Osteoblast (primary cell): ENCODE measurements at regions not wholly inside any gene's neighbourhood (a gene's known extent, or its start where the extent isn't known, plus 50 kb on each side); places are given as distances from the start of the nearest gene placed in this dataset.

Experiments
- DNase-seq: peaks from one replicate; pipeline ENCODE4 v3.0.0; 2011; ENCODE audit warnings: low spot score, mixed read lengths; ENCODE audit not compliant: insufficient read length; ENCODE audit errors: missing footprints
- H2AFZ ChIP-seq: 2 replicates; pipeline ENCODE4 v1.6.0; 2011; ENCODE audit warnings: mild to moderate bottlenecking, low read length
- H3K27ac ChIP-seq: 2 replicates; pipeline ENCODE4 v1.5.1; 2011; ENCODE audit warnings: mild to moderate bottlenecking, low read depth, low read length, moderate library complexity
- H3K27me3 ChIP-seq: 2 replicates; pipeline ENCODE4 v1.6.0; 2012; ENCODE audit warnings: mild to moderate bottlenecking, control low read depth, inconsistent platforms, low read length, moderate library complexity; ENCODE audit not compliant: insufficient read depth
- H3K36me3 ChIP-seq: 2 replicates; pipeline ENCODE4 v1.5.1; 2011; ENCODE audit warnings: mild to moderate bottlenecking, low read length, control low read depth, moderate library complexity; ENCODE audit not compliant: insufficient read depth
- H3K4me1 ChIP-seq: 2 replicates; pipeline ENCODE4 v1.5.1; 2011; ENCODE audit warnings: mild to moderate bottlenecking, low read length, control low read depth, moderate library complexity; ENCODE audit not compliant: insufficient read depth
- H3K4me2 ChIP-seq: 2 replicates; pipeline ENCODE4 v1.6.0; 2011; ENCODE audit warnings: mild to moderate bottlenecking, low read length; ENCODE audit not compliant: insufficient read depth
- H3K4me3 ChIP-seq: fragments of 200-600 bp; sonication (generic); 3 replicates; pipeline ENCODE4 v1.5.1; 2012; ENCODE audit warnings: mild to moderate bottlenecking, low read length, inconsistent platforms; ENCODE audit not compliant: insufficient read depth
- H3K79me2 ChIP-seq: 2 replicates; pipeline ENCODE4 v1.6.0; 2012; ENCODE audit warnings: mild to moderate bottlenecking, low read length, control low read depth, inconsistent platforms; ENCODE audit not compliant: insufficient read depth
- H3K9me3 ChIP-seq: 2 replicates; pipeline ENCODE4 v1.5.1; 2011; ENCODE audit warnings: low read depth, low read length, control low read depth
- H4K20me1 ChIP-seq: 2 replicates; pipeline ENCODE4 v1.6.0; 2012; ENCODE audit warnings: mild to moderate bottlenecking, low read length, control low read depth; ENCODE audit not compliant: insufficient read depth
- TF ChIP-seq, protein P1 (sequence below): IDR thresholded peaks from 2 replicates; pipeline ENCODE4 v1.5.1; 2011; ENCODE audit warnings: mild to moderate bottlenecking, low read depth, low read length, moderate library complexity; ENCODE audit errors: extremely low read depth

DNA sequence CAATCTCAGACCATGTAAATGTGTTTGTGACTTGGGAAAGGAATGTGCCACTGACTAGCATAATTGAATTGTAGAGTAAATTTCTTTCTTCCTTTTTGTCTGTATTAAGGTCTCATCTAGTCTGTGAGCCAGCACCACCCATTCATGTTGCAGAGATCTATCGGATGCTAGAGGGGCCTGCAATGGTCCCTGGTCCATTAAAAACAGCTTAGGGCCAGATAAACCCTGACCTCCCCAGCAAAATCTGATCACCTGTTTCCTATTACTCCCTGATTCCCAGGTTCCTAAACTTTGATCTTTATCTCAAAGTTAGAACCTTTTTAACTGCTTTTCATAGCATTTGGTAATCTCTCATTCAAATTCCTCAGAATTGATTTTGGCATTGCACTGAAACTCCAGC, 174.5 kb upstream of the POC5 start:
- DNase-seq = no peak

DNA sequence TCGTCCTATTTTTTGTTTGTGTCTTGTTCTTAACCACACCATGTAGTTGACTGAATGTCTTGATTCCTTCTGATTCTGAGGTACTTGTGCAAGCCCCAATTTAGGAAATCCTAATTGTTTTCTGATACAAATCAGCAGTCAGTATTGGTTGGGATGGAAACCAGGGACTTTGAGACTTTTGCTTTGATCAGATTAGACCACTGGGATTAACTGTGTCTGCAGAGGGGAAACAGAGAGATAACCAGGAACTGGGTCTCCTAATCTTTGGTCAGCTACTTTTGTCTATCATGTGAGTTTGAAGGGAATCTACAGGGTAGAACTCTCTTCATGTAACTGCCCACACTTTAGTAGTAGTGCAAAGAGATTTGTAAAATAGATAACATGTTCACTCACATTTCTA, 173.8 kb upstream of the POC5 start:
- TF ChIP-seq, protein P1, sequence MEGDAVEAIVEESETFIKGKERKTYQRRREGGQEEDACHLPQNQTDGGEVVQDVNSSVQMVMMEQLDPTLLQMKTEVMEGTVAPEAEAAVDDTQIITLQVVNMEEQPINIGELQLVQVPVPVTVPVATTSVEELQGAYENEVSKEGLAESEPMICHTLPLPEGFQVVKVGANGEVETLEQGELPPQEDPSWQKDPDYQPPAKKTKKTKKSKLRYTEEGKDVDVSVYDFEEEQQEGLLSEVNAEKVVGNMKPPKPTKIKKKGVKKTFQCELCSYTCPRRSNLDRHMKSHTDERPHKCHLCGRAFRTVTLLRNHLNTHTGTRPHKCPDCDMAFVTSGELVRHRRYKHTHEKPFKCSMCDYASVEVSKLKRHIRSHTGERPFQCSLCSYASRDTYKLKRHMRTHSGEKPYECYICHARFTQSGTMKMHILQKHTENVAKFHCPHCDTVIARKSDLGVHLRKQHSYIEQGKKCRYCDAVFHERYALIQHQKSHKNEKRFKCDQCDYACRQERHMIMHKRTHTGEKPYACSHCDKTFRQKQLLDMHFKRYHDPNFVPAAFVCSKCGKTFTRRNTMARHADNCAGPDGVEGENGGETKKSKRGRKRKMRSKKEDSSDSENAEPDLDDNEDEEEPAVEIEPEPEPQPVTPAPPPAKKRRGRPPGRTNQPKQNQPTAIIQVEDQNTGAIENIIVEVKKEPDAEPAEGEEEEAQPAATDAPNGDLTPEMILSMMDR = no peak
- Histone ChIP-seq H3K4me1 (no peaks in the 10 kb centered on the region), H3K9me3 (peaks cover 2% of the 10 kb centered on the region), H3K4me2 (no peak overlapping the region), H2AFZ (no peak overlapping the region), H3K4me3 (no peak overlapping the region), H4K20me1 (no peaks in the 10 kb centered on the region), H3K27me3 (no peaks in the 10 kb centered on the region), H3K36me3 (no peaks in the 10 kb centered on the region), H3K79me2 (no peaks in the 10 kb centered on the region), H3K27ac (no peak overlapping the region)
- no peak for DNase-seq

More for the DNA sequence above, 174.5 kb upstream of the POC5 start:
- Histone ChIP-seq H3K9me3 (peaks cover 2% of the 10 kb centered on the region), H4K20me1 (no peaks in the 10 kb centered on the region), H3K4me1 (no peaks in the 10 kb centered on the region), H3K4me3 (no peak overlapping the region), H2AFZ (no peak overlapping the region), H3K36me3 (no peaks in the 10 kb centered on the region), H3K27ac (no peak overlapping the region), H3K27me3 (no peaks in the 10 kb centered on the region), H3K79me2 (no peaks in the 10 kb centered on the region), H3K4me2 (no peak overlapping the region)
- TF ChIP-seq, protein P1 = no peak

DNA sequence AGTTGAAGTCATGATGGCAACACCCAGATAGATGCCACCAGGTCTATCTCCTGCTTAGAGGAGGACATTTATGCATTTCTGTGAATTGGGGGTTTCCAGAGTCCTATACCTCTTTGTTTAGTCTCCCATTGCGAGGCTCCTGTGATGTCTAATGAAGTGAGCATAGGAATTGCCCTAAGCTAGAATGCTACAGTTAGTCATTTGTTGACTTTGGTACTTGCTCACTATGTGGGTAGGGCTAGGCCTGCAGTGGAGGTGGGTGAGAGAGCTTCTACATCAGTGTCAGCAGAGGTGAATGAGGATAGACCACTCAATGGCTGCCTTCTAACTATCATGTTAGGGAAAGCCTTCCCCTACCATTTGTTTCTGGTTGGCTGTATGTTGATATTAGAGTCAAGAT, 173.3 kb upstream of the POC5 start:
- no peaks in the 10 kb centered on the region for H3K36me3 ChIP-seq
- H3K27ac ChIP-seq = no peak overlapping the region
- H3K4me2 ChIP-seq = no peak overlapping the region
- no peak overlapping the region for H2AFZ ChIP-seq
- H3K79me2 ChIP-seq = no peaks in the 10 kb centered on the region
- H3K27me3 ChIP-seq = no peaks in the 10 kb centered on the region
- no peak for DNase-seq
- TF ChIP-seq, protein P1 = no peak
- peaks cover 2% of the 10 kb centered on the region for H3K9me3 ChIP-seq
- no peak overlapping the region for H3K4me3 ChIP-seq
- no peaks in the 10 kb centered on the region for H3K4me1 ChIP-seq
- no peaks in the 10 kb centered on the region for H4K20me1 ChIP-seq

DNA sequence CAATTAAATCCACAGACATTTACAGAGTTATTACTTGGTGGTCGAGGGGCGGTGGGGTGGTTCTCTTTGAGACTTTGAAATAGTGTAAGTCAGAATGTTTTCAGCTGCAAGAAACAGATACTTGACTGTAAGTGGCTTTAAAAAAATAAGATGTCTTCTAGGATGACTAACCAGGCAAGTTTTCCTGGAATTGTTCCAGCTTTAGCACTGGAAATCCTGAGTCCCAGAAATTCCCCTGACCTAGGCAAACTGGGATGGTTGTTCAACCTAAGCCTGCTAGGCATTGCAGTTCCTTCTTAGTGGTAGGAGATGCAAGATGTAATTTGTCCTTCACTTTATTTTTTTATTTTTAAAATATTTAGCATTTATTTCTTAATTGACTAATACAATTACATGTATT, 169.5 kb upstream of the POC5 start:
- H3K9me3 ChIP-seq = peaks cover 2% of the 10 kb centered on the region
- no peak overlapping the region for H3K4me2 ChIP-seq
- TF ChIP-seq, protein P1 = no peak
- no peaks in the 10 kb centered on the region for H3K4me1 ChIP-seq
- H3K36me3 ChIP-seq = no peaks in the 10 kb centered on the region
- no peak for DNase-seq
- H3K4me3 ChIP-seq = no peak overlapping the region
- H2AFZ ChIP-seq = no peak overlapping the region
- H3K27me3 ChIP-seq = no peaks in the 10 kb centered on the region
- H4K20me1 ChIP-seq = no peaks in the 10 kb centered on the region
- no peak overlapping the region for H3K27ac ChIP-seq
- no peaks in the 10 kb centered on the region for H3K79me2 ChIP-seq
